ENCODE measurements at regions not wholly inside any gene's neighbourhood (a gene's known extent, or its start where the extent isn't known, plus 50 kb on each side); places are given as distances from the start of the nearest gene placed in this dataset.

- ATAC-seq (ENCODE audit: poor library complexity) = no peak
- Mint-ChIP-seq H3K27me3 (peaks cover 12% of the 10 kb centered on the region), H3K27ac (no peak overlapping the region), H3K36me3 (ENCODE audit: low read depth) (no peaks in the 10 kb centered on the region), H3K4me1 (ENCODE audit: low read depth) (no peaks in the 10 kb centered on the region), H3K9me3 (no peaks in the 10 kb centered on the region), H3K4me3 (no peak overlapping the region)
- Histone ChIP-seq H3K4me3 (ENCODE audit: low read length) (no peak overlapping the region), H3K36me3 (ENCODE audit: insufficient read depth, low read length) (no peaks in the 10 kb centered on the region), H3K27me3 (ENCODE audit: control insufficient read depth in 1 of 2, insufficient read depth in 2 of 2, low read length in 2 of 2) (peaks cover 0 to 2% of the 10 kb centered on the region in 2 experiments), H3K9me3 (ENCODE audit: control insufficient read depth in 1 of 2, insufficient read depth in 1 of 2, low read length in 2 of 2) (no peaks in the 10 kb centered on the region), H3K27ac (ENCODE audit: low read depth in 1 of 2, low read length in 2 of 2) (no peak overlapping the region), H3K4me1 (ENCODE audit: insufficient read depth, low read length) (no peaks in the 10 kb centered on the region)
- TF ChIP-seq CTCF (IDR thresholded peaks at IDR 0.05) = no peak
- CTCF ChIA-PET = no interaction called here
- intact Hi-C loops (cut with DNase I, micrococcal nuclease) = no loop called here
- POLR2A ChIA-PET = no interaction called here
- DNase-seq = no peak
These were observed 179.5 kb upstream of the MAST4 start for GRCh38 chr5:66416698-66417097.

- Mint-ChIP-seq H3K4me3 (no peak overlapping the region), H3K9me3 (no peaks in the 10 kb centered on the region), H3K27ac (no peak overlapping the region), H3K4me1 (ENCODE audit: low read depth) (no peaks in the 10 kb centered on the region), H3K36me3 (ENCODE audit: low read depth) (no peaks in the 10 kb centered on the region), H3K27me3 (peaks cover 12% of the 10 kb centered on the region)
- CTCF ChIA-PET = interaction anchor here (0.6 kb wide), 1 partner anchor 965 kb away, joined by 3 read pairs; no protein-coding TSS in a partner anchor
- TF ChIP-seq CTCF (IDR thresholded peaks at IDR 0.05) = no peak
- H3K27ac ChIP-seq (ENCODE audit: low read depth in 1 of 2, low read length in 2 of 2) = no peak overlapping the region
- H3K36me3 ChIP-seq (ENCODE audit: insufficient read depth, low read length) = no peaks in the 10 kb centered on the region
- no peak overlapping the region for H3K4me3 ChIP-seq (ENCODE audit: low read length)
- ATAC-seq (ENCODE audit: poor library complexity) (no peak), DNase-seq (no peak)
- H3K4me1 ChIP-seq (ENCODE audit: insufficient read depth, low read length) = no peaks in the 10 kb centered on the region
- H3K27me3 ChIP-seq (ENCODE audit: control insufficient read depth in 1 of 2, insufficient read depth in 2 of 2, low read length in 2 of 2) = no peaks in the 10 kb centered on the region
- POLR2A ChIA-PET = no interaction called here
- no peaks in the 10 kb centered on the region for H3K9me3 ChIP-seq (ENCODE audit: control insufficient read depth in 1 of 2, insufficient read depth in 1 of 2, low read length in 2 of 2)
- intact Hi-C loops (cut with DNase I, micrococcal nuclease) = no loop called here
These were observed 178.4 kb upstream of the MAST4 start for GRCh38 chr5:66417781-66418180.

GRCh38 chr5:66423484-66423883 is 172.7 kb upstream of the MAST4 start:
- no peak overlapping the region for H3K27ac Mint-ChIP-seq
- TF ChIP-seq CTCF (IDR thresholded peaks at IDR 0.05) = no peak
- no peaks in the 10 kb centered on the region for H3K27me3 ChIP-seq (ENCODE audit: control insufficient read depth in 1 of 2, insufficient read depth in 2 of 2, low read length in 2 of 2)
- intact Hi-C loops (cut with DNase I, micrococcal nuclease) = no loop called here
- H3K4me3 Mint-ChIP-seq = no peak overlapping the region
- ChIA-PET POLR2A (no interaction called here), CTCF (no interaction called here)
- ATAC-seq (ENCODE audit: poor library complexity) (no peak), DNase-seq (no peak)
- H3K4me1 Mint-ChIP-seq (ENCODE audit: low read depth) = no peaks in the 10 kb centered on the region
- H3K4me3 ChIP-seq (ENCODE audit: low read length) = no peak overlapping the region
- H3K36me3 ChIP-seq (ENCODE audit: insufficient read depth, low read length) = no peaks in the 10 kb centered on the region
- H3K9me3 Mint-ChIP-seq = no peaks in the 10 kb centered on the region
- no peak overlapping the region for H3K27ac ChIP-seq (ENCODE audit: low read depth in 1 of 2, low read length in 2 of 2)
- peaks cover 19% of the 10 kb centered on the region for H3K27me3 Mint-ChIP-seq
- no peaks in the 10 kb centered on the region for H3K9me3 ChIP-seq (ENCODE audit: control insufficient read depth in 1 of 2, insufficient read depth in 1 of 2, low read length in 2 of 2)
- H3K36me3 Mint-ChIP-seq (ENCODE audit: low read depth) = no peaks in the 10 kb centered on the region
- H3K4me1 ChIP-seq (ENCODE audit: insufficient read depth, low read length) = no peaks in the 10 kb centered on the region
